Astrocyte of the cerebellum (primary cell): ENCODE measurements at regions not wholly inside any gene's neighbourhood (a gene's known extent, or its start where the extent isn't known, plus 50 kb on each side); places are given as distances from the start of the nearest gene placed in this dataset.
"Not testable (repeated sequence)": the region's sequence is repeated elsewhere in the genome, so short reads cannot be mapped to it uniquely, and the experiment has no call there.

Experiments used
- DNase-seq: peaks from one replicate; pipeline ENCODE4 v3.0.0-alpha.2; 2011; ENCODE audit warnings: low read depth
- H3K4me3 ChIP-seq: 2 replicates; pipeline ENCODE4 v1.5.1; 2011; ENCODE audit warnings: mild to moderate bottlenecking, low read depth, low read length, moderate library complexity
- CTCF ChIP-seq: IDR thresholded peaks from 2 replicates; pipeline ENCODE4 v1.5.1; 2012; ENCODE audit warnings: low read length, low read depth, moderate library complexity, mild to moderate bottlenecking; ENCODE audit errors: missing control alignments
- in situ Hi-C: cut with HindIII; loops from 2 replicates; pipeline ENCODE4 v1.10.0; 2017; ENCODE audit warnings: low sequenced_read_pairs

DNA sequence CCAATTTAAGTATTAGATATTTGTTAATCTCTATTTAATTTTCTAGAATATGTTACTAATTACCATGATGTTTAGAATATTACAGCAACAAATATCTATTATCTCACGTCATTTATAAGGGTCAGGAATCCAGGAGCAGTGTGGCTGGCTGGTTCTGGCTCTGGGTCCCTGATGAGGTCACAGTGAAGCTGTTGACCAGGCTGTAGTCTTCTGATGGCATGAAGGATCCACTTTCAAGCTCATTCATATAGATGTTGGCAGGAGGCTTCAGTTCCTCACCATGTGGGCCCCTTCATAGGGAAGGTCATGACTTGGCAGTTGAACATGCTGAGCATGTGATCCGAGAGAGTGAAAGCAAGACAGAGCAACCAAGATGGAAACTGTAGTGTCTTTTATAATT is 375.6 kb downstream of the ATP23 start:
- no peak for DNase-seq
- H3K4me3 ChIP-seq = no peak overlapping the region
- no peak for TF ChIP-seq CTCF
- in situ Hi-C loops = no loop called here

DNA sequence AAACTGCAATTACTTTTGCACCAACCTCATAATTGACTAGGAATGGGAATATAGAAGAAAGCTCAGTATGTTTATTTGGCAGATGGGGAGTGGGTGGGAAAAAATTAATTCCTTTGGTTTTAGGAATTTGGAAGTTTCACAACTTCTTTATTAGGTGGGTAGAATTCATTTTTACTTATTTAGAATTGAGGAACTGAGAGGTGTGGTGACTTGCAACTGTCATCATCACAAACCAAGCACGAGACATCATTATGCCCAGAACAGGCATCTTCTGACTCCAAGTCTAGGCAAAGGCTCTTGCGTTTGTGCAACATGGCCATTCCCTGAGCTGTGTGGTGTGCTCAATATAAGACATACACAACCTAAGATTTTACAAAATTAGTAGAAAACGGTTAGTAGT is 380.0 kb downstream of the ATP23 start:
- in situ Hi-C loops = no loop called here
- H3K4me3 ChIP-seq = no peak overlapping the region
- DNase-seq = no peak
- no peak for TF ChIP-seq CTCF

- in situ Hi-C loops = no loop called here
- TF ChIP-seq CTCF = no peak
- no peak for DNase-seq
- H3K4me3 ChIP-seq = no peak overlapping the region
These were observed 382.3 kb downstream of the ATP23 start for GRCh38 chr12:58323676-58324075.

DNA sequence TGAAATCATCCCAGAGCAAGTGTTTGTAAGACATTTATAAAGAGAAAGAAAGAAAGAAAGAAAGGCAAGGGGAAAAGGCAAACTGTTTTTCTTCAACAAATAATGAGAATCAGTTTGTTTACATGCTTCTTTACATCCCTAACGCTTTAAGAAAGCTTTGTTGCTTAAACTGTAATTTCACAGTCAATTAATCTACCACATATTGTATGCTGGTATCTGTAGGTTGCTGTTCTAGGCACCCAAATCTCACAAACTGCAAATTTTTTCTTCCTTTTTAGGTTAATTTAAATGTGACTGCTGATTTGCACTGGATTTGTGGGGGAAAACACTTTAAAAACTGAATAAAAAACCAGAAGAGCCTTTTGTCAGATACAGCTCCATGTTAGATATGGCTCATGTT is 384.2 kb downstream of the ATP23 start:
- in situ Hi-C loops = no loop called here
- no peak for TF ChIP-seq CTCF

GRCh38 chr12:58326534-58326933 is 385.2 kb downstream of the ATP23 start:
- in situ Hi-C loops = no loop called here
- H3K4me3 ChIP-seq = no peak overlapping the region
- TF ChIP-seq CTCF = no peak
- no peak for DNase-seq

More for the DNA sequence above, 384.2 kb downstream of the ATP23 start:
- no peak for DNase-seq
- no peak overlapping the region for H3K4me3 ChIP-seq

DNA sequence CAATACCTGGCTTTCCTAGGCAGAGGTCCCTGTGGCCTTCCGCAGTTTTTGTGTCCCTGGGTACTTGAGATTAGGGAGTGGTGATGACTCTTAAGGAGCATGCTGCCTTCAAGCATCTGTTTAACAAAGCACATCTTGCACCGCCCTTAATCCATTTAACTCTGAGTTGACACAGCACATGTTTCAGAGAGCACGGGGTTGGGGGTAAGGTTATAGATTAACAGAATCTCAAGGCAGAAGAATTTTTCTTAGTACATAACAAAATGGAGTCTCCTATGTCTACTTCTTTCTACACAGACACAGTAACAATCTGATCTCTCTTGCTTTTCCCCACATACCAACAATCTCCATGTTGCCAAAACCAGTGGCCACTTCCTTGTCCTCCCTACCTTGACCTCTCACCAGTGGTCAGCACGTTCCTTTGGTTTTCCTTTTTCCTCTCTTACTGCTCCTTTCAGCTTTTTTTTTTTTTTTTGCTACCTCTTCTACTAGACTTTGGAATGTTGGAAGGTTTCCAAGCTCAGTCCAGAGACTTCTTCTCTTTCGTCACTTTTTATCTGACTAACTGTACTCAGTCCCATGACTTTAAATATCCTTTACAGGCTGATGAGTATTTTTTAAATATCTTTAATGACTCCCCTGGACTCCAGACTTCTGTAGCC is 395.3 kb downstream of the ATP23 start:
- H3K4me3 ChIP-seq, in situ Hi-C loops: not testable (repeated sequence)
- peak; percentile 86 for DNase-seq

DNA sequence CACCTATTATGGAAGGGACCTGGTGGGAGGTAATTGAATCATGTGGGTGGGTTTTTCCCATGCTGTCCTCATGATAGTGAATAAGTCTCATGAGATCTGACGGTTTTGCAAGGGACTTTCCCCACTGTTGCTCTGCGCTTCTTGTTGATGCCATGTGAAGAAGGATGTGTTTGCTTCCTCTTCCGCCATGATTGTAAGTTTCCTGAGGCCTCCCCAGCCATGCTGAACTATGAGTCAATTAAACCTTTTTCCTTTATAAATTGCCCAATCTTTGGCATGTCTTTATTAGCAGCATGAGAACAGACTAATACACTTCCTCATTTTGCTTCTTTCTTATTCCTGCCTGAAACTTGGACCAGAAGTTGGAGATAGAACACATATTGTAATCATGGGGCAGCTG is 396.2 kb downstream of the ATP23 start:
- H3K4me3 ChIP-seq, in situ Hi-C loops, DNase-seq: not testable (repeated sequence)

DNA sequence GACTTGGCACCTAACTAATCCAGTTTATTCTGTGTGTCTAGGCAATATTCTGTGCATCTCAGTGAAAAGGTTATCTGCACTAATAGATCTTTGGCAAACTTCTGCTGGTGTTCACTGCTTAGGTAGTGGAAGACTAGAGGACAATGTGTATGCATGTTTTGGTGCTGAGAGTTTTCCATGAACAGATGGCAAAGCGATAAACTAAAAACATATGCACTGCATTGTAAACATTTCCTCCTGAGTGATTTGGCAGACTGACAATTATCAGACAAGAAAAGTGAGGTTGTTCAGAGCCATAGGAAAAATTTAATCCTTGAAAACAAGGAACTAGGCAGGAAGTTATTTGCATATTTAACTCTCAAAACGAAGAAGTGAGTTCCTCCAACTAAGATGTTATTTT is 400.4 kb downstream of the ATP23 start:
- DNase-seq = peak; percentile 52
- TF ChIP-seq CTCF = no peak
- H3K4me3 ChIP-seq = no peak overlapping the region
- in situ Hi-C loops = no loop called here
